Naive thymus-derived CD4-positive, alpha-beta T cell (primary cell): ENCODE measurements at regions not wholly inside any gene's neighbourhood (a gene's known extent, or its start where the extent isn't known, plus 50 kb on each side); places are given as distances from the start of the nearest gene placed in this dataset.

ENCODE experiments used
- ATAC-seq: fragments of 150-1000 bp; cut with Tn5 transposase; 2 replicates; pipeline ENCODE4 v1.10.0; 2021; ENCODE audit warnings: mild to moderate bottlenecking, moderate library complexity
- CTCF ChIA-PET: fragments of 350-600 bp; sonication (Branson Sonifier 250); formaldehyde crosslinking; loops from one replicate; lab custom pipeline; 2021; ENCODE audit warnings: antibody characterized with exemption; lab: Charles Lee
- POLR2A ChIA-PET: fragments of 350-600 bp; sonication (Branson Sonifier 250); formaldehyde crosslinking; loops from one replicate; lab custom pipeline; 2021; ENCODE audit warnings: antibody characterized with exemption, inconsistent platforms; lab: Charles Lee
- DNase-seq, 9 donors: peaks; one replicate each; pipeline versions ENCODE4 v3.0.0 to v3.0.0-alpha.2; 2020 to 2022; ENCODE audit warnings: mixed read lengths in 1 of 9
- H3K27ac ChIP-seq: one replicate; pipeline ENCODE4 v1.7.0; 2013; ENCODE audit warnings: mild to moderate bottlenecking, low read depth, low read length, moderate library complexity
- H3K27me3 ChIP-seq, 2 donors: one replicate each; pipeline ENCODE4 v1.7.0; 2013; ENCODE audit warnings: low read length in 2 of 2, mild to moderate bottlenecking in 2 of 2, moderate library complexity in 2 of 2; ENCODE audit not compliant: control insufficient read depth in 2 of 2, insufficient read depth in 2 of 2
- H3K36me3 ChIP-seq, 3 experiments: 1 replicate in 2 of 3; 2 replicates in 1 of 3; pipeline ENCODE4 v1.7.0; 2013; ENCODE audit warnings: low read length in 3 of 3, mild to moderate bottlenecking in 3 of 3, moderate library complexity in 1 of 3; ENCODE audit not compliant: insufficient read depth in 3 of 3, control insufficient read depth in 2 of 3
- H3K4me1 ChIP-seq, 2 donors: one replicate each; pipeline ENCODE4 v1.7.0; 2013; ENCODE audit warnings: low read length in 2 of 2, mild to moderate bottlenecking in 2 of 2, moderate library complexity in 1 of 2; ENCODE audit not compliant: control insufficient read depth in 2 of 2, insufficient read depth in 2 of 2
- H3K4me3 ChIP-seq: 2 replicates; pipeline ENCODE4 v1.7.0; 2013; ENCODE audit warnings: mild to moderate bottlenecking, low read length
- H3K9me3 ChIP-seq, 3 experiments: 1 replicate in 2 of 3; 2 replicates in 1 of 3; pipeline ENCODE4 v1.7.0; 2013; ENCODE audit warnings: low read length in 3 of 3; ENCODE audit not compliant: control insufficient read depth in 2 of 3
- H3K27ac Mint-ChIP-seq, 9 donors: one replicate each; pipeline ENCODE4 v1.8.0; 2020 to 2022; ENCODE audit warnings: mixed read lengths in 9 of 9, mild to moderate bottlenecking in 8 of 9, moderate library complexity in 5 of 9, inconsistent platforms in 2 of 9
- H3K27me3 Mint-ChIP-seq, 5 donors: one replicate each; pipeline ENCODE4 v1.8.0; 2021 to 2022; ENCODE audit warnings: mixed read lengths in 5 of 5, mild to moderate bottlenecking in 1 of 5
- H3K36me3 Mint-ChIP-seq, 5 donors: one replicate each; pipeline ENCODE4 v1.8.0; 2020 to 2022; ENCODE audit warnings: mixed read lengths in 5 of 5, mild to moderate bottlenecking in 3 of 5, inconsistent platforms in 1 of 5
- H3K4me1 Mint-ChIP-seq, 7 donors: one replicate each; pipeline ENCODE4 v1.8.0; 2020 to 2022; ENCODE audit warnings: mixed read lengths in 7 of 7, mild to moderate bottlenecking in 3 of 7, inconsistent platforms in 1 of 7
- H3K4me3 Mint-ChIP-seq, 10 donors: one replicate each; pipeline ENCODE4 v1.8.0; 2020 to 2022; ENCODE audit warnings: mild to moderate bottlenecking in 10 of 10, mixed read lengths in 10 of 10, moderate library complexity in 6 of 10, inconsistent platforms in 2 of 10
- H3K9me3 Mint-ChIP-seq, 11 donors: one replicate each; pipeline ENCODE4 v1.8.0; 2020 to 2022; ENCODE audit warnings: mixed read lengths in 11 of 11, mild to moderate bottlenecking in 4 of 11, inconsistent platforms in 1 of 11, moderate library complexity in 1 of 11
- intact Hi-C, 2 donors: fragments of 100-400 bp; cut with micrococcal nuclease; formaldehyde crosslinking; loops; one replicate each; pipeline ENCODE4 v1.15.1; 2023

DNA sequence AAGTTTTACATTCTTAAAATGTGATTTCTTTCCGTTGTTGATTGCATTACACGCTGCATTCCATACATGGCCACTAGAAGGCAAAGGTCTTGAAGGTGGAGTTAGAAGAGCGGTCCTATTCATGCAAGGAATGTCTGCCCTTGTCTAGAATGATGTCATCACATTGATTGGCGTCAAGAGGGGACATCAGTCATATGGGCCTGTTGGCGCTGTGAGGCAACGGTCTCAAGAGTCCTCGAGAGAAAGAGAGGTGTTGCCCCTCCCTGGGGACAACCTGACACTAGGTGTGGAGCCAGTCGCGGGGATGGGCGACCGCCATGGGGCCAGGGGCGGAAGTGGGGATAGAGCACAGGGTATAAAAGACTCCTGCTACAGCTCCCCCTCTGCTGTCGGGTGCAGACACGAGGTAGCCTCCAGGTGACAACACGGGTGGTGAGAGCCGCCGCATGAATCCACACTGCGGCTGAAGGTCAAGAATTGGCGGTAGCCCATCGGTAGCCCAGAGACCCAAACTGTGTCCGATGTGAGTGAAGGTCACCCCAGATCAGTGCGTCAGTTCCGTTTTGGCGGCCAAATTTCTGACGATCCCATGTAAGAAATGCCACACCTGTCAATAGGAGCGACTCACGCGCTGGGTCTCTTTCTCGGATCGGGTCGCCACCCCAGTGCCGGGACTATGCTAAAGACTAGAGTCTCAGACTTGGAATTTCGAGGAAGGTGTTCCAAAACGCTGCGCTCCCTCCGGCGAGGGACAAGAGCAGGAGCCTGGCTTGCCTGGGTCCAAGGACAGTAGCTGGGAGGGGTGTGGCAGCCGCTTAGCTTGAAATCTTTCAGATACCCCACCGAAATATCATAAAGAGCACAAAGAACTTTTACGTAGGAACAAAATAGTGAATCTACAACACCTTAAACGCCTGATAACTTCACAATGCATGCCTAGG, 93.2 kb upstream of the ZNF184 start:
- ChIA-PET POLR2A (no interaction called here), CTCF (no interaction called here)
- intact Hi-C loops = no loop called here
- Histone ChIP-seq H3K27me3 (peaks cover 9 to 38% of the 10 kb centered on the region in 2 donors), H3K4me3 (no peak overlapping the region), H3K4me1 (no peaks in the 10 kb centered on the region), H3K36me3 (no peaks in the 10 kb centered on the region), H3K27ac (no peak overlapping the region), H3K9me3 (no peaks in the 10 kb centered on the region)
- Mint-ChIP-seq H3K36me3 (peaks cover 0 to 6% (median 4%) of the 10 kb centered on the region in 5 donors), H3K27ac (no peak overlapping the region), H3K4me3 (peak overlapping the region in 6 of 10 donors; percentile 5 to 55 (median 15)), H3K4me1 (peaks cover 5 to 11% (median 8%) of the 10 kb centered on the region in 7 donors), H3K27me3 (peaks cover 72 to 88% (median 76%) of the 10 kb centered on the region in 5 donors), H3K9me3 (peaks cover 0 to 23% (median 6%) of the 10 kb centered on the region in 11 donors)
- DNase-seq = no peak
- no peak for ATAC-seq

DNA sequence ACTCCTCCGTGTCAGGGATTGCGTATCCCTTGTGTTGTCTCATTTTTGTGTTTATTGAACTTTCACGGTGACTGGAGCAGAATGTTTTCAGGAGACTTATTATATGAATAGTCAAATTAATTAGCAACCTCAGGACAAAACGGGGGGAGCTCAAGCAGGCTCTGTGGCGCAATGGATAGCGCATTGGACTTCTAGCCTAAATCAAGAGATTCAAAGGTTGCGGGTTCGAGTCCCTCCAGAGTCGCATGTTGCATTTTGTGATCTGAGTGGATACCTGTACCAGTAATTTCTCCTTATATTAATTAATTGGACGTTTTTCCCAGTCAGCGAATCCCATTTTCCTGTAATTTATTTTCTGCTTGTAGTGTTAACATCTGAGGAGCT, 89.1 kb upstream of the ZNF184 start:
- no peaks in the 10 kb centered on the region for H3K4me1 ChIP-seq
- Mint-ChIP-seq H3K36me3 (peaks cover 0 to 17% (median 4%) of the 10 kb centered on the region in 5 donors), H3K27ac (no peak overlapping the region), H3K4me3 (no peak overlapping the region), H3K4me1 (peaks cover 12 to 16% (median 14%) of the 10 kb centered on the region in 7 donors), H3K9me3 (peaks cover 0 to 47% (median 11%) of the 10 kb centered on the region in 11 donors), H3K27me3 (peaks cover 87 to 95% (median 94%) of the 10 kb centered on the region in 5 donors)
- ChIA-PET CTCF (no interaction called here), POLR2A (no interaction called here)
- no peaks in the 10 kb centered on the region for H3K36me3 ChIP-seq
- H3K27me3 ChIP-seq = peaks cover 7 to 46% of the 10 kb centered on the region in 2 donors
- no peak overlapping the region for H3K4me3 ChIP-seq
- DNase-seq = no peak
- no peaks in the 10 kb centered on the region for H3K9me3 ChIP-seq
- intact Hi-C loops = no loop called here
- ATAC-seq = no peak
- no peak overlapping the region for H3K27ac ChIP-seq

DNA sequence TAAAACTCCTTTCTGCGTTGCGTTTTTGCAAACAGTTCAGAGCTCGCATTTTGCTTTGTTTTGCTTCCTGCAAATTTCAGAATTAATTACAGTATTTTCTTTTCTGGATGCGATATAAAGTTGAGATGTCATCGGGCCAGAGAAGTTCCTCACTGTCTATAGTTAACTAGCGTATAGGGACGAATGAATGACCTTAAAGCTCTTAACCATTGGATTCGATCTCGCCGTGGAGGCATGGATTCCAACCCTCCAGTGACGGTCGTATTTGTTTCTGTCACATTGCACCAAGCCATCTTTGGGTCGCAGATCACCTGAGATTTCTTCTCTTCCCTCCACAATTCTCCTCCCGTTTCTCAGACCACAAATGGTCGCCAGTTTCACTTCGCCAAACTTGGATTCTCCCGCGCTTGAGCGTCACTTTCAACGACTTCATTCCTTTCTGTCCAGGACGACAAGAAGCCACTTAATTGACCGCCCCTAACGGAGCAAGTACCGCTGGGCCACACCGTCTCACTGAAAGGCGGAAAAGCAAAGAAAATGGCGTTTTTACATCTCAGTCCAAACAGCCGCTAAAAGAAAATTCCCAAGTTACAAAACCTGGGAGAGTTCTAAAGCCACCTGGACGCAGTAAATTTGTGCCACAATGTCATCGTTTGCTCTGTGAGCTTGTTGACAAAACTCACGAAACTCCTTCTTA, 85.3 kb upstream of the ZNF184 start:
- peaks cover 0 to 12% (median 0%) of the 10 kb centered on the region in 5 donors for H3K36me3 Mint-ChIP-seq
- Histone ChIP-seq H3K27me3 (peaks cover 0 to 22% of the 10 kb centered on the region in 2 donors), H3K9me3 (no peaks in the 10 kb centered on the region), H3K4me3 (no peak overlapping the region), H3K36me3 (no peaks in the 10 kb centered on the region), H3K4me1 (no peaks in the 10 kb centered on the region), H3K27ac (no peak overlapping the region)
- ChIA-PET POLR2A (no interaction called here), CTCF (interaction anchor here (0.6 kb wide), 2 partner anchors 357 to 382 kb away, joined by 3 read pairs; no protein-coding TSS in a partner anchor)
- peaks cover 80 to 93% (median 89%) of the 10 kb centered on the region in 5 donors for H3K27me3 Mint-ChIP-seq
- peaks cover 5 to 12% (median 6%) of the 10 kb centered on the region in 7 donors for H3K4me1 Mint-ChIP-seq
- ATAC-seq = no peak
- no peak for DNase-seq
- H3K4me3 Mint-ChIP-seq = peak overlapping the region in 9 of 10 donors; percentile 14 to 65 (median 35)
- intact Hi-C loops = loop anchor here in 1 of 2 donors (5.0 to 10.0 kb wide), 3 partner anchors 261 to 1257 kb away; no protein-coding TSS in a partner anchor
- peak overlapping the region in 3 of 9 donors; percentile 30 to 69 (median 30) for H3K27ac Mint-ChIP-seq
- peaks cover 0 to 58% (median 23%) of the 10 kb centered on the region in 11 donors for H3K9me3 Mint-ChIP-seq

DNA sequence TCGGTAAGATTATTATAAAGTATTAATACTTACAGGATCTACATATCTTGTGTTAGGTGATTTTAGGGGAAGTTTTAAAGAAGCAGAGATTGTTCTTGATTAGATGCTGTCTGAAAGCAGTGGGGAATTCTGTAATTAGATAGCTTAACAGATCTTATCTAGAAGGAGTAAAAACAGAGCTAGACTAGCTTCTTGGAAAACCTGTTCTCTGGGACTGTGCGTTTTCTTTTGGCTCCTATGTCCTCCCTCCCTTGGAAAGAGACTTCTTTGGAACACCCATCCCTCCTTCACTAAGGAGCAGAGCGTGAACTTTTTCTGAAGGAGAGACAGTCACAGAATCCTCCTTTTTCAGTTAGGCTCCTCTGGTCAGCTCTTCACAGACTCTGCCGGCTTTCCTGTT, 83.5 kb upstream of the ZNF184 start:
- H3K27ac Mint-ChIP-seq = no peak overlapping the region
- H3K4me3 ChIP-seq = no peak overlapping the region
- peaks cover 0 to 20% (median 0%) of the 10 kb centered on the region in 5 donors for H3K36me3 Mint-ChIP-seq
- peaks cover 81 to 93% (median 86%) of the 10 kb centered on the region in 5 donors for H3K27me3 Mint-ChIP-seq
- CTCF ChIA-PET = no interaction called here
- no peak for DNase-seq
- H3K9me3 Mint-ChIP-seq = peaks cover 0 to 74% (median 28%) of the 10 kb centered on the region in 11 donors
- peaks cover 0 to 8% (median 0%) of the 10 kb centered on the region in 3 experiments for H3K9me3 ChIP-seq
- no peaks in the 10 kb centered on the region for H3K36me3 ChIP-seq
- ATAC-seq = no peak
- no peak overlapping the region for H3K4me3 Mint-ChIP-seq
- intact Hi-C loops = loop anchor here in 1 of 2 donors (2.0 to 10.0 kb wide), 4 partner anchors 36 to 1258 kb away; no protein-coding TSS in a partner anchor
- no peaks in the 10 kb centered on the region for H3K4me1 ChIP-seq
- POLR2A ChIA-PET = no interaction called here
- peaks cover 0 to 13% of the 10 kb centered on the region in 2 donors for H3K27me3 ChIP-seq
- no peak overlapping the region for H3K27ac ChIP-seq
- H3K4me1 Mint-ChIP-seq = peaks cover 5 to 17% (median 6%) of the 10 kb centered on the region in 7 donors

DNA sequence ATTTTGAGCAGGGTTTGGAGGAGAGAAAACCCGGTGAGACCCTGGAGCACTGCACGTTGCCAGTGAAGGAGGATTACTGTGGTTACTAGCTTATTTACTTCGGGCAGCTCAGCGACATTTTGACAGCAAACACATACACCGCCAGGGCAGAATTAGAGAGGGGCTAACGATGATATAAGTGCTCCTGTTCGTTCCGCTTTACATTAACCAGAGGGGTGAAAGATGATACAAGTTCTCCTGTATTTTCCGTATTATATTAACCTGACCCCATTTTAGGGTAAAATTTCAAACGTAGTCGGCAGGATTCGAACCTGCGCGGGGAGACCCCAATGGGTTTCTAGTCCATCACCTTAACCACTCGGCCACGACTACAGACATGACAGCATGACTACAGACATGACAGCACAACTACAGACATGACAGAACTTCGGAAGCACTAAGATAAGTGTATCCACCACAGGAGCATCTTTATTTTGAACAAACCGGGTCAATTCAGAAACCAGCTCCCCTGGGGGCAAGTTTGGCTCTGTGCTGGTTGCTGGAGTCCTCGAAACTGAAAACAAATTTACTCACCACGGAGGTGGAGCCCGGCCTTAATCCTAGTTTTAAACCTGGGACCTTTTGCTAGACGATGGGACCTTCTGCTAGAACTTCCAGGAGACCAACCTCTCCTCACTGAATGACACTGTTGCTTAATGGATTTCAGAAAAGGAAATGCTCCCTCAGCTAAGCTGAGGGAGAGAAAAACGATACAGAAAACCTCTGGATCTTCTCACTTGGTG, 80.4 kb upstream of the ZNF184 start:
- Mint-ChIP-seq H3K9me3 (peaks cover 0 to 73% (median 33%) of the 10 kb centered on the region in 11 donors), H3K36me3 (peaks cover 0 to 19% (median 0%) of the 10 kb centered on the region in 5 donors), H3K27ac (peak overlapping the region in 2 of 9 donors; percentile 13 to 68), H3K27me3 (peaks cover 76 to 91% (median 87%) of the 10 kb centered on the region in 5 donors), H3K4me1 (peaks cover 3 to 20% (median 4%) of the 10 kb centered on the region in 7 donors), H3K4me3 (peak overlapping the region in 3 of 10 donors; percentile 6 to 59 (median 49))
- DNase-seq (no peak), ATAC-seq (no peak)
- POLR2A ChIA-PET = interaction anchor here (0.5 kb wide), 1 partner anchor 1456 kb away, joined by 3 read pairs; no protein-coding TSS in a partner anchor
- intact Hi-C loops = loop anchor here in 1 of 2 donors (5.0 to 10.0 kb wide), 3 partner anchors 271 to 1261 kb away; no protein-coding TSS in a partner anchor
- no peaks in the 10 kb centered on the region for H3K36me3 ChIP-seq
- no peaks in the 10 kb centered on the region for H3K4me1 ChIP-seq
- peaks cover 0 to 10% of the 10 kb centered on the region in 2 donors for H3K27me3 ChIP-seq
- no peak overlapping the region for H3K4me3 ChIP-seq
- H3K27ac ChIP-seq = no peak overlapping the region
- CTCF ChIA-PET = no interaction called here
- peaks cover 0 to 8% (median 0%) of the 10 kb centered on the region in 3 experiments for H3K9me3 ChIP-seq
